Ishikawa (cell line): ENCODE measurements at regions not wholly inside any gene's neighbourhood (a gene's known extent, or its start where the extent isn't known, plus 50 kb on each side); places are given as distances from the start of the nearest gene placed in this dataset.

Experiments used
- EP300 ChIP-seq: IDR thresholded peaks from 2 replicates; pipeline ENCODE4 v1.6.1; 2012; ENCODE audit warnings: borderline replicate concordance
- NFIC ChIP-seq: IDR thresholded peaks from 2 replicates; pipeline ENCODE4 v1.6.1; 2012
- TAF1 ChIP-seq: IDR thresholded peaks from 2 replicates; pipeline ENCODE4 v1.6.1; 2012; ENCODE audit warnings: low read depth, mild to moderate bottlenecking
- TEAD4 ChIP-seq: IDR thresholded peaks from 2 replicates; pipeline ENCODE4 v1.6.1; 2012
- TF ChIP-seq, protein P1 (sequence below): IDR thresholded peaks from 2 replicates; pipeline ENCODE4 v1.6.1; 2012

DNA sequence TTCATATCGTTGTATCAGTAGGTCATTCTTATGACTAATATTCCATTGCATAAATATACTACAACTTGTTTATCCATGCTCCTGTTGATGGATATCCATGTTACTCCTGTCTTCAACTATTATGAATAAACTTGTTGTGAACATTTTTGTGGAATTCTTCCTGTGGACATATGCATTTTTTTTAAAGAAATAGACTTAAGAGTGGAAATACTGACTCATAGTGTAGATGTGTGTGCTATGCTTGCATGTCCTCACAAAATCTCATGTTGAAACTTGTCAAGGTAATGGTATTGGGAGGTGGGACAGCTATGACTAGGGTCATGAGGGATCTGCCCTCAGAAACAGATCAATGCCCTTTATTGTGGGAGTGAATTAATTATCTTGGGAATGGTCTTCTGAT lies 240.5 kb upstream of the PRSS58 start:
- TF ChIP-seq TAF1 (no peak), TEAD4 (no peak), EP300 (no peak), NFIC (no peak)
- TF ChIP-seq, protein P1, sequence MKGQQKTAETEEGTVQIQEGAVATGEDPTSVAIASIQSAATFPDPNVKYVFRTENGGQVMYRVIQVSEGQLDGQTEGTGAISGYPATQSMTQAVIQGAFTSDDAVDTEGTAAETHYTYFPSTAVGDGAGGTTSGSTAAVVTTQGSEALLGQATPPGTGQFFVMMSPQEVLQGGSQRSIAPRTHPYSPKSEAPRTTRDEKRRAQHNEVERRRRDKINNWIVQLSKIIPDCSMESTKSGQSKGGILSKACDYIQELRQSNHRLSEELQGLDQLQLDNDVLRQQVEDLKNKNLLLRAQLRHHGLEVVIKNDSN = no peak
